Prostate gland (tissue), 2 donors: ENCODE measurements at regions not wholly inside any gene's neighbourhood (a gene's known extent, or its start where the extent isn't known, plus 50 kb on each side); places are given as distances from the start of the nearest gene placed in this dataset.

ENCODE experiments used
- DNase-seq: peaks from one replicate; pipeline ENCODE4 v3.0.0-alpha.2; 2019; ENCODE audit warnings: low spot score
- H3K27ac ChIP-seq, 2 donors: fragments of 200-600 bp; sonication (generic); 2 replicates each; pipeline ENCODE4 v1.5.1; 2017 to 2019
- H3K27me3 ChIP-seq: fragments of 200-600 bp; sonication (generic); replicated peaks from 2 replicates; pipeline ENCODE4 v1.5.1; 2019; ENCODE audit not compliant: insufficient read depth
- H3K36me3 ChIP-seq, 2 donors: fragments of 200-600 bp; sonication (generic); 1 replicate in 1 of 2; 2 replicates in 1 of 2; pipeline versions ENCODE4 v1.5.1 to v1.8.1; 2017 to 2019
- H3K4me1 ChIP-seq: fragments of 200-600 bp; sonication (generic); replicated peaks from 2 replicates; pipeline ENCODE4 v1.5.1; 2019
- H3K4me3 ChIP-seq, 2 donors: fragments of 200-600 bp; sonication (generic); 2 replicates each; pipeline ENCODE4 v1.5.1; 2017 to 2019
- H3K9me3 ChIP-seq: fragments of 200-600 bp; sonication (generic); 2 replicates; pipeline ENCODE4 v1.5.1; 2017
- CTCF ChIP-seq, 4 experiments: fragments of 200-600 bp in 2 of 4; fragments of 450-650 bp in 2 of 4; sonication (generic) in 2 of 4; IDR thresholded peaks; 1 replicate in 3 of 4; 2 replicates in 1 of 4; pipeline ENCODE4 v1.5.1; 2016 to 2019; ENCODE audit warnings: antibody characterized with exemption in 4 of 4, mild to moderate bottlenecking in 2 of 4, moderate library complexity in 2 of 4
- POLR2A ChIP-seq: fragments of 450-650 bp; IDR thresholded peaks from one replicate; pipeline ENCODE4 v1.6.1; 2016; ENCODE audit warnings: antibody characterized with exemption, mild to moderate bottlenecking
- POLR2AphosphoS5 ChIP-seq: sonication (generic); formaldehyde crosslinking; IDR thresholded peaks from one replicate; pipeline ENCODE4 v1.6.1; 2017; ENCODE audit warnings: antibody characterized with exemption
- WGBS: methylation state at CpG from one replicate; pipeline ENCODE4 v1.1.5; 2018; 5-methylcytosine and 5-hydroxymethylcytosine counted together
- intact Hi-C: fragments of 100-400 bp; cut with DNase I; formaldehyde crosslinking; loops from one replicate; pipeline ENCODE4 v1.14.2; 2022

GRCh38 chr10:125217990-125218675 lies 57.8 kb upstream of the CTBP2 start:
- H3K36me3 ChIP-seq: no peaks in the 10 kb centered on the region
- TF ChIP-seq POLR2AphosphoS5 (no peak), POLR2A (no peak), CTCF (IDR thresholded peaks at IDR 0.05) (no peak)
- H3K9me3 ChIP-seq: no peaks in the 10 kb centered on the region
- H3K4me3 ChIP-seq: no peak overlapping the region
- no peaks in the 10 kb centered on the region for H3K27me3 ChIP-seq
- H3K4me1 ChIP-seq: no peaks in the 10 kb centered on the region
- H3K27ac ChIP-seq: no peak overlapping the region
- intact Hi-C loops: no loop called here
- no peak for DNase-seq
- 87% methylated on average over 8 of the region's 8 CpGs for WGBS

- no peak overlapping the region for H3K27ac ChIP-seq
- H3K36me3 ChIP-seq: no peaks in the 10 kb centered on the region
- no peak for DNase-seq
- H3K27me3 ChIP-seq: no peaks in the 10 kb centered on the region
- H3K4me3 ChIP-seq: no peak overlapping the region
- intact Hi-C loops: no loop called here
- no peaks in the 10 kb centered on the region for H3K9me3 ChIP-seq
- 75% methylated on average over 5 of the region's 5 CpGs for WGBS
- H3K4me1 ChIP-seq: no peaks in the 10 kb centered on the region
- TF ChIP-seq CTCF (IDR thresholded peaks at IDR 0.05) (no peak), POLR2A (no peak)
Measured at GRCh38 chr10:125216861-125217260, 56.5 kb upstream of the CTBP2 start.

GRCh38 chr10:125216309-125216708 lies 55.9 kb upstream of the CTBP2 start:
- H3K27ac ChIP-seq: no peak overlapping the region
- no peak overlapping the region for H3K4me3 ChIP-seq
- H3K36me3 ChIP-seq: no peaks in the 10 kb centered on the region
- intact Hi-C loops: no loop called here
- no peak for TF ChIP-seq POLR2AphosphoS5
- TF ChIP-seq POLR2A: no peak
- TF ChIP-seq CTCF (IDR thresholded peaks at IDR 0.05): no peak
- 95% methylated on average over 3 of the region's 3 CpGs for WGBS
- DNase-seq: no peak
- H3K27me3 ChIP-seq: no peaks in the 10 kb centered on the region
- no peaks in the 10 kb centered on the region for H3K9me3 ChIP-seq
- no peaks in the 10 kb centered on the region for H3K4me1 ChIP-seq

GRCh38 chr10:125214283-125214570 lies 53.9 kb upstream of the CTBP2 start:
- Histone ChIP-seq H3K4me1 (no peaks in the 10 kb centered on the region), H3K4me3 (no peak overlapping the region), H3K9me3 (no peaks in the 10 kb centered on the region), H3K27me3 (no peaks in the 10 kb centered on the region), H3K27ac (no peak overlapping the region), H3K36me3 (no peaks in the 10 kb centered on the region)
- WGBS: 94% methylated on average over 2 of the region's 2 CpGs
- DNase-seq: no peak
- TF ChIP-seq POLR2A (no peak), CTCF (IDR thresholded peaks at IDR 0.05) (no peak), POLR2AphosphoS5 (no peak)
- intact Hi-C loops: no loop called here

- DNase-seq: no peak
- Histone ChIP-seq H3K27me3 (no peaks in the 10 kb centered on the region), H3K27ac (no peak overlapping the region), H3K4me3 (no peak overlapping the region), H3K4me1 (no peaks in the 10 kb centered on the region), H3K36me3 (no peaks in the 10 kb centered on the region), H3K9me3 (no peaks in the 10 kb centered on the region)
- WGBS: 88% methylated on average over 10 of the region's 10 CpGs
- intact Hi-C loops: no loop called here
- TF ChIP-seq POLR2AphosphoS5 (no peak), POLR2A (no peak), CTCF (IDR thresholded peaks at IDR 0.05) (no peak)
Measured at GRCh38 chr10:125213541-125214282, 53.3 kb upstream of the CTBP2 start.
